HCT116 (cell line): ENCODE measurements at regions not wholly inside any gene's neighbourhood (a gene's known extent, or its start where the extent isn't known, plus 50 kb on each side); places are given as distances from the start of the nearest gene placed in this dataset.

Source experiments
- ATAC-seq: fragments of 200-7000 bp; cut with Tn5 transposase; 2 replicates; pipeline ENCODE4 v1.9.1; 2020; ENCODE audit warnings: mild to moderate bottlenecking, moderate library complexity
- BruUV-seq: library from RNA; stranded (reverse); fragments of 400-500 nt; replicated peaks from 2 replicates; lab custom pipeline; 2021; lab: Mats Ljungman, UMichigan
- CTCF ChIA-PET: fragments of 300-600 bp; sonication (Branson Sonifier 250); formaldehyde crosslinking; loops from one replicate; lab custom pipeline; 2021; ENCODE audit warnings: antibody characterized with exemption; lab: Charles Lee
- POLR2A ChIA-PET: fragments of 300-600, 350-600 bp; sonication (Branson Sonifier 250); formaldehyde crosslinking; loops from one replicate; lab custom pipeline; 2021; ENCODE audit warnings: antibody characterized with exemption; lab: Charles Lee
- RAD21 ChIA-PET, 2 experiments: fragments of 300-600 bp; sonication (Branson Sonifier 250); formaldehyde crosslinking; loops; one replicate each; lab custom pipeline; 2023; ENCODE audit warnings: low total read pairs in 2 of 2; ENCODE audit not compliant: uncharacterized antibody in 2 of 2, unreplicated experiment in 2 of 2, low non-redundant PET in 1 of 2; lab: Charles Lee
- DNase-seq: peaks from one replicate; pipeline ENCODE4 v3.0.0-alpha.2; 2010; ENCODE audit warnings: low read depth, low spot score
- H2AFZ ChIP-seq: fragments of 200-600 bp; shearing (Covaris generic), sonication (generic); 2 replicates; pipeline ENCODE4 v1.6.1; 2017; ENCODE audit warnings: low read depth, mixed run types, mixed read lengths, antibody characterized with exemption, low read length; ENCODE audit not compliant: poor library complexity, severe bottlenecking
- H3K27ac ChIP-seq: 2 replicates; pipeline ENCODE4 v1.5.1; 2012; ENCODE audit warnings: low read depth, low read length
- H3K27me3 ChIP-seq: fragments of 200-600 bp; sonication (generic); 2 replicates; pipeline ENCODE4 v1.6.1; 2016; ENCODE audit warnings: mixed run types, low read length, mixed read lengths; ENCODE audit not compliant: insufficient read depth
- H3K36me3 ChIP-seq, 2 experiments: fragments of 200-500 bp in 1 of 2; fragments of 200-600 bp in 1 of 2; sonication (Bioruptor generic) in 1 of 2; sonication (generic) in 1 of 2; 2 replicates each; pipeline versions ENCODE4 v1.5.1 to v1.6.1; 2014 to 2016; ENCODE audit warnings: low read length in 2 of 2, inconsistent platforms in 1 of 2, mixed read lengths in 1 of 2, mixed run types in 1 of 2; ENCODE audit not compliant: insufficient read depth in 2 of 2, control insufficient read depth in 1 of 2
- H3K4me1 ChIP-seq, 2 experiments: fragments of 200-600 bp in 1 of 2; sonication (generic) in 1 of 2; 2 replicates each; pipeline versions ENCODE4 v1.5.1 to v1.6.1; 2012 to 2017; ENCODE audit warnings: low read length in 2 of 2, inconsistent platforms in 1 of 2, mild to moderate bottlenecking in 1 of 2, mixed read lengths in 1 of 2, mixed run types in 1 of 2, moderate library complexity in 1 of 2; ENCODE audit not compliant: insufficient read depth in 2 of 2, control insufficient read depth in 1 of 2
- H3K4me2 ChIP-seq: fragments of 200-600 bp; sonication (generic); 2 replicates; pipeline ENCODE4 v1.6.1; 2017; ENCODE audit warnings: mixed run types, low read length, mixed read lengths
- H3K4me3 ChIP-seq, 2 experiments: fragments of 200-600 bp in 1 of 2; sonication (generic) in 1 of 2; replicated peaks in 1 of 2; 2 replicates each; pipeline ENCODE4 v1.5.1; 2011 to 2016; ENCODE audit warnings: low read length in 2 of 2, control low read depth in 1 of 2, low read depth in 1 of 2, mild to moderate bottlenecking in 1 of 2, mixed read lengths in 1 of 2, mixed run types in 1 of 2
- H3K79me2 ChIP-seq: fragments of 200-600 bp; sonication (generic); 2 replicates; pipeline ENCODE4 v1.6.1; 2017; ENCODE audit warnings: mild to moderate bottlenecking, mixed run types, low read length, moderate library complexity, mixed read lengths; ENCODE audit not compliant: insufficient read depth
- H3K9ac ChIP-seq: fragments of 200-600 bp; sonication (generic); 2 replicates; pipeline ENCODE4 v1.6.1; 2016; ENCODE audit warnings: low read length, mixed read lengths
- H3K9me2 ChIP-seq: fragments of 200-600 bp; sonication (generic), shearing (Covaris generic); 2 replicates; pipeline ENCODE4 v1.6.1; 2017; ENCODE audit warnings: mixed run types, mild to moderate bottlenecking, moderate library complexity; ENCODE audit not compliant: insufficient read depth
- H3K9me3 ChIP-seq, 2 experiments: fragments of 200-500 bp in 1 of 2; fragments of 200-600 bp in 1 of 2; sonication (Bioruptor generic) in 1 of 2; sonication (generic) in 1 of 2; 2 replicates each; pipeline ENCODE4 v1.6.1; 2014 to 2017; ENCODE audit warnings: low read length in 2 of 2, mixed read lengths in 2 of 2, inconsistent platforms in 1 of 2, low read depth in 1 of 2, mild to moderate bottlenecking in 1 of 2, mixed run types in 1 of 2, moderate library complexity in 1 of 2; ENCODE audit not compliant: control insufficient read depth in 1 of 2, insufficient read depth in 1 of 2
- H4K20me1 ChIP-seq: fragments of 200-600 bp; sonication (generic), shearing (Covaris generic); 2 replicates; pipeline ENCODE4 v1.6.1; 2017; ENCODE audit warnings: mixed run types, mild to moderate bottlenecking, moderate library complexity; ENCODE audit not compliant: insufficient read depth
- CBX3 ChIP-seq: IDR thresholded peaks from 2 replicates; pipeline ENCODE4 v1.6.1; 2012; ENCODE audit warnings: low read depth
- CEBPB ChIP-seq: IDR thresholded peaks from 2 replicates; pipeline ENCODE4 v1.6.1; 2012; ENCODE audit warnings: low read depth
- ELF1 ChIP-seq: IDR thresholded peaks from 2 replicates; pipeline ENCODE4 v1.6.1; 2012; ENCODE audit warnings: low read depth, borderline replicate concordance
- EZH2 ChIP-seq: fragments of 200-600 bp; sonication (generic); IDR thresholded peaks from 2 replicates; pipeline ENCODE4 v1.6.1; 2017; ENCODE audit warnings: antibody characterized with exemption, mixed run types
- EZH2phosphoT487 ChIP-seq: fragments of 200-600 bp; IDR thresholded peaks from 2 replicates; pipeline ENCODE4 v1.6.1; 2018; ENCODE audit warnings: antibody characterized with exemption, borderline replicate concordance
- FOSL1 ChIP-seq: IDR thresholded peaks from 2 replicates; pipeline ENCODE4 v1.6.1; 2012; ENCODE audit warnings: low read depth
- JUND ChIP-seq: IDR thresholded peaks from 2 replicates; pipeline ENCODE4 v1.6.1; 2012
- POLR2AphosphoS5 ChIP-seq: IDR thresholded peaks from 2 replicates; pipeline ENCODE4 v1.6.1; 2011; ENCODE audit warnings: mild to moderate bottlenecking, low read depth, low read length, moderate library complexity
- SIN3A ChIP-seq: IDR thresholded peaks from 2 replicates; pipeline ENCODE4 v1.6.1; 2012; ENCODE audit warnings: low read depth
- SP1 ChIP-seq: IDR thresholded peaks from 2 replicates; pipeline ENCODE4 v1.6.1; 2012; ENCODE audit warnings: low read depth
- SRF ChIP-seq: IDR thresholded peaks from 2 replicates; pipeline ENCODE4 v1.6.1; 2012; ENCODE audit warnings: low read depth
- TCF7L2 ChIP-seq: IDR thresholded peaks from 2 replicates; pipeline ENCODE4 v1.7.0; 2011; ENCODE audit warnings: borderline replicate concordance, inconsistent platforms; ENCODE audit not compliant: insufficient read depth, insufficient read length; ENCODE audit errors: extremely low read depth
- YY1 ChIP-seq: IDR thresholded peaks from 2 replicates; pipeline ENCODE4 v1.6.1; 2011; ENCODE audit warnings: low read length, low read depth, moderate library complexity, mild to moderate bottlenecking; ENCODE audit not compliant: insufficient replicate concordance; ENCODE audit errors: extremely low read depth
- ZFX ChIP-seq: fragments of 450-650 bp; IDR thresholded peaks from 2 replicates; pipeline ENCODE4 v1.6.1; 2017
- ZNF274 ChIP-seq: fragments of 200-500 bp; sonication (Bioruptor generic); IDR thresholded peaks from 2 replicates; pipeline ENCODE4 v1.6.1; 2014; ENCODE audit warnings: mild to moderate bottlenecking, low read depth, low read length, inconsistent platforms
- intact Hi-C: fragments of 100-400 bp; cut with micrococcal nuclease; formaldehyde crosslinking; loops from 2 replicates; pipeline ENCODE4 v1.10.0; 2022
- TF ChIP-seq, protein P1 (sequence below): IDR thresholded peaks from 2 replicates; pipeline ENCODE4 v1.6.1; 2012
- TF ChIP-seq, protein P2 (sequence below): IDR thresholded peaks from 2 replicates; pipeline ENCODE4 v1.6.1; 2011; ENCODE audit warnings: mild to moderate bottlenecking, low read length, moderate library complexity; ENCODE audit not compliant: insufficient replicate concordance; ENCODE audit errors: extremely low read depth
- TF ChIP-seq, protein P3 (sequence below), 3 experiments: fragments of 200-600 bp in 1 of 3; sonication (generic) in 1 of 3; IDR thresholded peaks in 2 of 3; conservative IDR thresholded peaks in 1 of 3; 2 replicates each; pipeline ENCODE4 v1.5.1; 2012 to 2017; ENCODE audit warnings: low read depth in 2 of 3, low read length in 2 of 3, antibody characterized with exemption in 1 of 3, borderline replicate concordance in 1 of 3, control low read depth in 1 of 3, mild to moderate bottlenecking in 1 of 3, mixed read lengths in 1 of 3, mixed run types in 1 of 3, moderate library complexity in 1 of 3; ENCODE audit not compliant: insufficient read depth in 1 of 3
- TF ChIP-seq, protein P4 (sequence below): IDR thresholded peaks from 2 replicates; pipeline ENCODE4 v1.6.1; 2012

DNA sequence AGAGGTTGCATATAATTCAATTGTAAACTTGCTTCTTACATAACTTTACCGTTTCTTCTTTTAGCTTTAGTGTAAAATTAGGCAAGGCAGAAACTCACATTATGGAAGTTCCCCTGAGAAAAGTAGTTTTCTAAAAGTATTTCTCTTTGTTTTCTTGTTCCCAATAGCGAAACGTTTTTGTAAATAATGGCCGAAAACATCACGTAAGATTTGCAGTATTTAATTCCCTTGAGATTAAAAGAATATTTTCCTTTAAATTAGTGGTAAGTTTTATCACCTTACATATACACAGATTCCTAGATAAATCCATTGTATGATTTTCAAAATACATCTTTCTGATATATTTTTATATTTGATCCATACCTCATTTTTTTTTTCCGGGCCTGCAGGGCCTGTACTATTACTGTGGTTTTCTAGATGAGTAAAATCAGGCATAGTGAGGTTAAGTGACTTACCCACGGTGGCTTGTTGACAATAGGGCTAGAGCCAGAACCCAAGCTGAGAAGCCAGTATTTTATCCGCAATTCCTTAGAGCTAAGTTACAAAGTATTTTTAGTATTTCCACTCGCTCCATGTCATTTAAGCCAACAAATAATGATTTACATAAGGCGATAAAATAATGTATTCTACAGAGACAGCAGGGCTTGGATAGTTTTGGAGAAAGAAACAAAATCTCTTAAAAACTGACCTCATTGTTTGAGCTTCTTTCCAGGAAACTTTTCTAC lies 82.2 kb upstream of the VEGFC start:
- no peak overlapping the region for H3K9ac ChIP-seq
- DNase-seq: no peak

More for the DNA sequence above, 82.2 kb upstream of the VEGFC start:
- CTCF ChIA-PET: no interaction called here
- Histone ChIP-seq H3K9me2 (no peaks in the 10 kb centered on the region), H3K4me2 (no peak overlapping the region), H3K4me3 (no peak overlapping the region), H3K4me1 (no peaks in the 10 kb centered on the region), H3K36me3 (no peaks in the 10 kb centered on the region), H2AFZ (no peak overlapping the region), H4K20me1 (no peaks in the 10 kb centered on the region), H3K27me3 (no peaks in the 10 kb centered on the region), H3K27ac (no peak overlapping the region), H3K9me3 (no peaks in the 10 kb centered on the region), H3K79me2 (no peaks in the 10 kb centered on the region)
- no TSS peak for BruUV-seq
- no peak for ATAC-seq
- TF ChIP-seq SRF (no peak), ELF1 (no peak), EZH2 (no peak), ZNF274 (no peak), ZFX (no peak), TCF7L2 (no peak), POLR2AphosphoS5 (no peak), CEBPB (no peak), SIN3A (no peak), JUND (no peak), SP1 (no peak), EZH2phosphoT487 (no peak), CBX3 (no peak), FOSL1 (no peak), YY1 (no peak)
- TF ChIP-seq, protein P1, sequence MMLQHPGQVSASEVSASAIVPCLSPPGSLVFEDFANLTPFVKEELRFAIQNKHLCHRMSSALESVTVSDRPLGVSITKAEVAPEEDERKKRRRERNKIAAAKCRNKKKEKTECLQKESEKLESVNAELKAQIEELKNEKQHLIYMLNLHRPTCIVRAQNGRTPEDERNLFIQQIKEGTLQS: no peak
- TF ChIP-seq, protein P2, sequence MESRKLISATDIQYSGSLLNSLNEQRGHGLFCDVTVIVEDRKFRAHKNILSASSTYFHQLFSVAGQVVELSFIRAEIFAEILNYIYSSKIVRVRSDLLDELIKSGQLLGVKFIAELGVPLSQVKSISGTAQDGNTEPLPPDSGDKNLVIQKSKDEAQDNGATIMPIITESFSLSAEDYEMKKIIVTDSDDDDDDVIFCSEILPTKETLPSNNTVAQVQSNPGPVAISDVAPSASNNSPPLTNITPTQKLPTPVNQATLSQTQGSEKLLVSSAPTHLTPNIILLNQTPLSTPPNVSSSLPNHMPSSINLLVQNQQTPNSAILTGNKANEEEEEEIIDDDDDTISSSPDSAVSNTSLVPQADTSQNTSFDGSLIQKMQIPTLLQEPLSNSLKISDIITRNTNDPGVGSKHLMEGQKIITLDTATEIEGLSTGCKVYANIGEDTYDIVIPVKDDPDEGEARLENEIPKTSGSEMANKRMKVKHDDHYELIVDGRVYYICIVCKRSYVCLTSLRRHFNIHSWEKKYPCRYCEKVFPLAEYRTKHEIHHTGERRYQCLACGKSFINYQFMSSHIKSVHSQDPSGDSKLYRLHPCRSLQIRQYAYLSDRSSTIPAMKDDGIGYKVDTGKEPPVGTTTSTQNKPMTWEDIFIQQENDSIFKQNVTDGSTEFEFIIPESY: no peak
- TF ChIP-seq, protein P3, sequence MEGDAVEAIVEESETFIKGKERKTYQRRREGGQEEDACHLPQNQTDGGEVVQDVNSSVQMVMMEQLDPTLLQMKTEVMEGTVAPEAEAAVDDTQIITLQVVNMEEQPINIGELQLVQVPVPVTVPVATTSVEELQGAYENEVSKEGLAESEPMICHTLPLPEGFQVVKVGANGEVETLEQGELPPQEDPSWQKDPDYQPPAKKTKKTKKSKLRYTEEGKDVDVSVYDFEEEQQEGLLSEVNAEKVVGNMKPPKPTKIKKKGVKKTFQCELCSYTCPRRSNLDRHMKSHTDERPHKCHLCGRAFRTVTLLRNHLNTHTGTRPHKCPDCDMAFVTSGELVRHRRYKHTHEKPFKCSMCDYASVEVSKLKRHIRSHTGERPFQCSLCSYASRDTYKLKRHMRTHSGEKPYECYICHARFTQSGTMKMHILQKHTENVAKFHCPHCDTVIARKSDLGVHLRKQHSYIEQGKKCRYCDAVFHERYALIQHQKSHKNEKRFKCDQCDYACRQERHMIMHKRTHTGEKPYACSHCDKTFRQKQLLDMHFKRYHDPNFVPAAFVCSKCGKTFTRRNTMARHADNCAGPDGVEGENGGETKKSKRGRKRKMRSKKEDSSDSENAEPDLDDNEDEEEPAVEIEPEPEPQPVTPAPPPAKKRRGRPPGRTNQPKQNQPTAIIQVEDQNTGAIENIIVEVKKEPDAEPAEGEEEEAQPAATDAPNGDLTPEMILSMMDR (IDR thresholded peaks at IDR 0.05 in 2 of 3, conservative IDR thresholded peaks at IDR 0.05 in 1 of 3; ENCODE audit: borderline replicate concordance in 1 of 3, insufficient read depth in 1 of 3, low read depth in 2 of 3, low read length in 2 of 3): no peak
- TF ChIP-seq, protein P4, sequence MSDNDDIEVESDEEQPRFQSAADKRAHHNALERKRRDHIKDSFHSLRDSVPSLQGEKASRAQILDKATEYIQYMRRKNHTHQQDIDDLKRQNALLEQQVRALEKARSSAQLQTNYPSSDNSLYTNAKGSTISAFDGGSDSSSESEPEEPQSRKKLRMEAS: no peak
- intact Hi-C loops: no loop called here
- POLR2A ChIA-PET: no interaction called here
- RAD21 ChIA-PET: no interaction called here
